GM19452 (cell line): ENCODE measurements at regions not wholly inside any gene's neighbourhood (a gene's known extent, or its start where the extent isn't known, plus 50 kb on each side); places are given as distances from the start of the nearest gene placed in this dataset.
A peak's percentile ranks its signal among the peaks of the same experiment; 100 is the strongest.

Experiments
- ATAC-seq: cut with Tn5 transposase; IDR thresholded peaks from one replicate; pipeline ENCODE4 v1.9.1; 2021; ENCODE audit not compliant: unreplicated experiment

DNA sequence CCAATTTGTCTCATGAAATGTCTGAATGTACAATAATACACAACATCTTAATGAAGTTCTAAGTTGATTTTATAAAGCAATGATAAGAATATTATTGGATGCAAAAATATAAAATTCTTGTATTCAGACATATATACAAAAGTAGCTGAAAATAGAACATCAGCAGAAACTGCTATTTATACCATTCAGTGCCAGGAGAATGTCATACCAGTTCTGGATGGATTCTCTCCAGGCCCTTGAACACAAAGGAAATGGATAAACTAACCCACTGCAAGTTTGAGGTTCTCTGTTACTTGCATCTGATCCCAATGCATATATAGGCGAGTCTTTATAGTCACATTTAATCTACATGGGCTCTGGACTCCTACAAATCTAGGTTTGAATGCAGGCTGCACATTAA, 126.3 kb upstream of the KLF3 start:
- ATAC-seq: no peak

GRCh38 chr4:38538517-38538916, 125.5 kb upstream of the KLF3 start:
- no peak for ATAC-seq

DNA sequence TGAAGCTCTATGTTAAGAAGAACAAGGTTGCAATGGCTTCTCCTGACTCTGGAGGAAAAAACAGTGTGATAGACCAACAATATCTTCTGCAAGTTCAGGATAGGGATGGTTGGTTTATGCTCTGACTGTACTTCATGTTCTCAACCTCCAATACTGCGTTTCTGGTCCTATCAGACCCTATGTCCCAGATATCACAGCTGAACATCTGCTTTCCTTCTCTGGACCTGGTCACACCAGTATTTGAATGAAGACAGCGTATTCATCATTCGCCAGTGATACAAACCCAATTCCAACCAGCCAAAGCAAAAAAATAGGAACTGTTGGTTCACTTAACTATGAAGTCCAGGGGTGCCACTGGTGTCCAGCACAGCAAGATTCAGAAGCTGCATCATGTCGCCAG, 124.5 kb upstream of the KLF3 start:
- no peak for ATAC-seq

DNA sequence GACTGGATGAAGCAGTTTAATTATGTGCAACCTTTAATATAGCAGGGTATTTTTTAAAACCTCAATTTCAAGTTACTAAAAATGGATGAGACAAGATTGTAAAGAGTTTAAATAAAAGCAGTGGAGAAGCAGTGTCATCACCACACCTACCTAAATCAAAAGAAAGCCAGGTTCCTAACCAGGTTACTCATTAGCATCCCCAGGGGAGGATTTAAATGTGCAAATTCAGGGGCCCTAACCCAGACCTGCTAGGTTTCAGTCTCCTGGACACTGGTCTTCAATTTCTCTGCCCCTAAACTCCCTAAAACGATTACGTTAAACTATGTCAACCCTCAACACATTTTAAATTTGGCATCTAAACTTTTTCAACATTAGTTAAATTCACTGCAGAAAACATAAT, 116.9 kb upstream of the KLF3 start:
- no peak for ATAC-seq

DNA sequence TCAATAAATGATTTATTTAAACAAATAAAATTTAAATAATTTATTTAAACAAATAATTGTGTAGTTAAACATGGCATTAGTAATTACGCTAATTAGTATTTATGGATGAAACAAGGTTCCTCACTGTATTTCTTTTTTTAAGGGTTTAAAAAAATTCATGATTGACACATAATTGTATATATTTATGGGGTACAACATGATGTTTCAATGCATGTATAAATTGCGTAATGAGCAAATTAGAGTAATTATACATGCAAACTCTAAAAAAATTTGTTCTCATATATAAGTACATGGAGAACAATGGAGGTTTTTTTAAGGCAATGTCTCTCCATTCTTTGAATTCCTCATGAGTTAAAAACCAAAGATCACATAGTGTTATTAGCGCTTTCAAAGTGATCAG, 115.7 kb upstream of the KLF3 start:
- ATAC-seq: no peak

- no peak for ATAC-seq
These were observed 104.6 kb upstream of the KLF3 start for GRCh38 chr4:38559374-38559773.

GRCh38 chr4:38560340-38560739, 103.7 kb upstream of the KLF3 start:
- ATAC-seq: no peak

GRCh38 chr4:38560768-38561558, 103.0 kb upstream of the KLF3 start:
- peak; percentile 93 for ATAC-seq

DNA sequence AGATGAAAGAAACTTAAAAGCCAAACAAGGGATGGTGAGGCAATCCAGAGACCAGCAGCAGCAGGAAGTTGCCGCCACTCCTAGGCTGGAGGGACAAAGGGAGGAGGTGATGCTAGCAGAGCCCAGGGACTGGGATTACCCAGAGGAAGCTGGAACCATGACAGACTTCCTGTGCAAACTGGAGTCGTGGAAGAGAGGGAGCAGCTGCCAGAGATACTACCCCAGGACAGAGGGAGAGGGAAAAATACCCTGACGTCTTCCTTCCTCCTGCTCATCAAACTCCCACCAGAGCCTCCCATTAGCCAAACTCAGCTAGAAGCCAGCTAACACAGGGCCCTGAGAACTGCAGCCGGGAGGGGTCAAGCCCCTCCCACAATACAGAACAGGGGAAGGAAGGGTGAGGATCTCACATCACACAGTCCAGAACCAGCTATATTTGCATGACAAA, 101.2 kb upstream of the KLF3 start:
- no peak for ATAC-seq

GRCh38 chr4:38563707-38564495, 100.1 kb upstream of the KLF3 start:
- ATAC-seq: no peak

- no peak for ATAC-seq
These were observed 98.5 kb upstream of the KLF3 start for GRCh38 chr4:38565271-38566199.

DNA sequence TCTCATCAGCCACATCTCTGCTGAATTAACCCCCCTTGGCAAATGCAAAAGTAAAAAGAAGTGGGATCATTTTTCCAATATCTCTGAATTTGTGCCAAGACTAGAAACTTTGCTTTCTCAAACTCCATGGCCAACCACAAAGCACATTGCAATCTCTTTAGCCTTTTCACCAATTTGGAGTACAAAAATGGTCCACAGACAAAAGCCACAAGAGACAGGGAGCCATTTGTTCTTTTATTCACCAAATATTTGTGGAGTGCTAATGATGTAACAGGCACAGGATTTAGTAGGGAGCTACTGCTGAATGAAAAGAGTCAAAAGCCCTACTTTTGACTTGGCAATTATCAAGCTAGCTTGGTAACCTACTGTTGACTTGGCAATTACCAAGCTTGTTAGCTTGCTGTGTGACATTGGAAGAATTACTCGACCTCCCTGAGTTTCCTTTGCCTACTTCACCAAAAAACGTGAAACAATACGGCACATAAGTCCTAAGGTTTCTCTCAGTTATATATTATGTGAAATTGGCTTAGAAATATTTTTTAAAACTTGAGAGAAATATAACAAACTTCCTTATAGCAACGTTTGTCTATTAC, 97.1 kb upstream of the KLF3 start:
- ATAC-seq: no peak

DNA sequence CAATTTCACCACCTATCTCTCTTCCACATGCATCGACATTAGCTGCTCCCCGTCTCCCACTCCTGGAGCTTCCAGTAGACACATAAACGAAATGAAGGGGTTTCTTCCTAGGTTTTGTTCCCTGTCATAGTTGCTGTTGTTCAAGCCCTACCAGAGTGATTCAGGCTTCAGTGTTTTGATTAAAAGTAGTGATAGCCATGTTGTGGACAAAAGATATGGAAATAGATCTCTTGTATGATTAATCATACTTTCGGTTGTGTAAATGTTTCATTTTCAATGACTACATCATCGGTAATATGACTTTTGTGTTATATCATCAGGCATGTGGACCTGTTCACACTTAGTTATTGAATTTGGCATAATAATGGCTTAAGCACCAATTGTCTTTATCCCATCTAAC, 96.5 kb upstream of the KLF3 start:
- no peak for ATAC-seq

- no peak for ATAC-seq
These were observed 95.2 kb upstream of the KLF3 start for GRCh38 chr4:38568768-38569167.

- ATAC-seq: no peak
These were observed 93.2 kb upstream of the KLF3 start for GRCh38 chr4:38570647-38571276.

- ATAC-seq: no peak
These were observed 91.2 kb upstream of the KLF3 start for GRCh38 chr4:38572793-38573192.

- no peak for ATAC-seq
These were observed 89.3 kb upstream of the KLF3 start for GRCh38 chr4:38574559-38575333.

DNA sequence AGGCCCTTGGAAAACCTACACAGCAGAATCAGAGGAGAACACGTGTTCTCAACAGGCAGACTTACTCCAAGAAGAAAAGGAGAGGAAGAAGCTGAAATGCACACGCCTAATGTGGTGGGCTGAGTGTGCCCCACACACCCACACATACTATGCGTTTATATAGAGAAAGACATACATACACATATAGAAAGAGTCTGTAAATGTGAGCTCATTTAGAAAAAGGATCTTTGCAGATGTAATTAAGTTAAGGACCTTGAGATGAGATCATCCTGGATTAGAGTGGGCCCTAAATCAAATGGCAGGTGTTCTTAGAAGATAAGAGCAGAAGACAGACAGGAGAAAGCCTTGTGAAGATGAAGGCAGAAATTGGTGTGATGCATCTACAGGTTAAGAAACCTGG, 87.2 kb upstream of the KLF3 start:
- no peak for ATAC-seq

GRCh38 chr4:38577462-38577861, 86.5 kb upstream of the KLF3 start:
- ATAC-seq: no peak
